ENCODE measurements at regions not wholly inside any gene's neighbourhood (a gene's known extent, or its start where the extent isn't known, plus 50 kb on each side); places are given as distances from the start of the nearest gene placed in this dataset.

GRCh38 chr4:44927399-44928380 lies 201.3 kb upstream of the GNPDA2 start:
- DNase-seq: peak; percentile 21

DNA sequence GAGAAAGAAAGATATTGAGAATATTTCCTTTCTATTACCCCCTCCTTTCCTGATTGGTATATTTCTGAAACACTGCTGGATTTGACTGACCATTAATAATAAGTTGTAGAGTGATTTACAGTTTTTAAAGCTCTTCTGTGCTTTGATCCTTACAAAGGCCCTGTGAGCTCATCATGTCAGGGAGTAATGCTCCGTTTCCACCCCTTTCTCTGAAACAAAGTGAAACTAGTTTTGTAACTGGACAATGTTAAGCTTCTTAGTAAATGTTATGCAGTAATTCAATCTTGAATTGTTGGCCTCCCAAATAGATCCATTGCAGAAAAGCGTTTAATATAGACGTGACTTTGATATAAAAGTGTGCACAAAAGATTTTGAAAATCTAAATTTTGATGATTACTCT lies 190.1 kb upstream of the GNPDA2 start:
- DNase-seq: peak; percentile 4

- DNase-seq: no peak
These were observed 188.4 kb upstream of the GNPDA2 start for GRCh38 chr4:44914748-44915147.

- DNase-seq: no peak
These were observed 187.9 kb upstream of the GNPDA2 start for GRCh38 chr4:44914223-44914622.

DNA sequence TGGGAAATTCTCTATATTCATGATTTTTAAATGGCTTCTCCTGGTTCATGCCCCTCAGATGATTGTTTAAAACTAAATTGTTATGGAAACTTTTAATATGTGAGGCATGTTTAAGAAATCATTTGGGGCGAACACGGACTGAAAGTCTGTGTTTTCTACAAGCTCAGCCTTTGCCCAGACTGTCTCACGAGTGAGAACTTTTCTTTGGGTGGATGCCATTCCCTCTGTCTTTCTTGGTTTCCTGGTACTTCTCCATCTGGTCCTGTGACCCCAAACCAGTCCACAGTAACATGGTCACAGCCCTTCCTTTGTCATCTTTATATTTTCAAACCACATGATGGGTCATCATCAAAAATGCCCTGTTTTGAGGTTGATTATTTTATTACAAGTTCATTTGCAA lies 186.6 kb upstream of the GNPDA2 start:
- no peak for DNase-seq

GRCh38 chr4:44908565-44908964 lies 182.2 kb upstream of the GNPDA2 start:
- no peak for DNase-seq

DNA sequence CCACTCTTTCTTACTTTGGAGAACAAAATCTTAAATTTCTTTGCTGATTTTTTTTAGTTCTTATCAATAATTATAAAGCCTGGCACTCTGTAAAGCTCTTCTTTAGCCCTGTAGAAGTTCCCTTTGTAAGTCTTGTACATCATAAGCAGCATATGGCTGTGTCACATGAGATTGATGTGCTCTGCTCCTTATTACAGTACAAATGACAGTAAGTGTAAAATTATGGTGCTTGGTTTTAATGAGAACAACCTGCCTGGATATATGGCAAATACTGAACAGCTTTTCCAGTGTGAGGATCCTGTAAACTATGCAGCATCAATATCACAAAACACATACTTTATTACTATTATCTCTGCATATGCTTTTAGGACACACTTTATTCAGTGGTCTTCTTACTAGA lies 145.9 kb upstream of the GNPDA2 start:
- no peak for DNase-seq

- DNase-seq: no peak
These were observed 144.8 kb upstream of the GNPDA2 start for GRCh38 chr4:44871133-44871532.

DNA sequence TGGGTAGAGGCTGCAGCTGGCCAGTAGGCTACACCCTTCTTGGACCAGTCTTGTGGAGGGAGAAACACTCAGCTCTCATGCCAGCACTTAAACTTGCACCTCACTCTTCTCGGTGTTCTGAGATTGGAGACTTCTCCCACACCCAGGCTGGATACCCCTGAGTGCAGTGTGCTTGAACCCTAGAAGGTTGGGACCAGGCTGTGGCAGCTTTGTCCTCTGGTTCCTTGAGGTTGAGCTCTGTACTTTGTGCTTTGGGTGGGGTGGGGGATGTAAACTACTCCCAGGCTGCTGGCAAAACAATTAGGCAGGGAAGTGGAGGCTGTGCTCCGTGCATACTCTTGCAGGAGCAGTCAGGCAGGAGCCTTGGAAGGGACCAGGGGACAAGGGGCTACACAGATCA lies 143.6 kb upstream of the GNPDA2 start:
- DNase-seq: no peak

- no peak for DNase-seq
These were observed 143.0 kb upstream of the GNPDA2 start for GRCh38 chr4:44869222-44869882.

DNA sequence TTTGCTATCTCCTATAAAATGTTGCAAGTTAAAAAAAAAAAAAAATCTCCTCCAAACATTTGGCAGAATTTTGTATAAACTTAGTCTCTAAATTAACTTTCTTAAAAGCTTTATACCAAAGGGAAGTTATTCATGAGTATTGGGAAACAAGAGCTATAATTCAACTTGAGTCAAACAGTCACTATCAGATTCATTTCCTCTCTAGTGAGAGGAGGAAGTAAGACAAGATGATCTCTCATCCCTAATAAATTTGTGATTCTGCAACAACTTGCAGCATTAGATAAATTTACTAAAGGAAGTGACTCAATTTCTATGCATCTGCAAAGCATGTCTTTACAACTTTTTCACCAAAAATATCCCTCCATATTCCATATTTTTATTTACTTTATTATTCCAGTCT lies 135.4 kb upstream of the GNPDA2 start:
- DNase-seq: peak; percentile 4

DNA sequence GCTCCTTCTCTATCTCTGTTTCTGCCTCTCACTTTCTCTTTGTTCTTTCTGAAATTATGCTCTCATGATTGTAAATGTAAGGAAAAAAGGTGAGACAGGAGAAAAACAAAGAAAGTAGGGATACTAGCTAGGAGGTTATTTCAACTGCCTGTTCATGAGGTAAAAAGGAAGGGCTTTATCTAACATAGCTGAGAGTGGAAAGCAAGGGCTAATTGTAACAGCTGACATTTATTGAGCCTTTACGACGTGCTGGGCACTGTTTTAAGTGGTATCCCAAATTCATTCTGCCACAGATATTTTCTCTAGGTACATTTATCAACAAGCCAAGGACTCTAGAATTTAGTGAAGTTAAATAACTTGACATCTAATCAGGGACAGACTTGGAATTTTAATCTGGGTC lies 133.1 kb upstream of the GNPDA2 start:
- no peak for DNase-seq

DNA sequence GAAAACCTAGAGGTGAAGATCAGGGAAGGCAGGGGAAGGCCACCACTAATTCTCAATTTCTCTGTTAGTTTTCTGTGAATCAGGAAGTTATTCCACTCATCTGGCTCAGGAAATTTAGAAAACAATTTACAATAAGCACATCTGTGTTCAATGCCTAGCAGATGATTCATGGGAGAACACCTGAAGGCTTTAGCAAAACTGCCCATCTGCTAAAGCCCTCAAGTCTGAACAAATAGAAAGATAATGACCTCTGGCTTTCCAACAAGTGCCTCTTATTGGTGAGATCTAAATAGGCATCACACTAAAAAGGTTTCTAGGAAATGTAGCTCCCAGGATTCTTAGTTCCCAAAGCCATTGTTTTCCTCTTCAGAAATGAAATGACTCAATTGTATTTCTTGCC lies 122.1 kb upstream of the GNPDA2 start:
- no peak for DNase-seq

DNA sequence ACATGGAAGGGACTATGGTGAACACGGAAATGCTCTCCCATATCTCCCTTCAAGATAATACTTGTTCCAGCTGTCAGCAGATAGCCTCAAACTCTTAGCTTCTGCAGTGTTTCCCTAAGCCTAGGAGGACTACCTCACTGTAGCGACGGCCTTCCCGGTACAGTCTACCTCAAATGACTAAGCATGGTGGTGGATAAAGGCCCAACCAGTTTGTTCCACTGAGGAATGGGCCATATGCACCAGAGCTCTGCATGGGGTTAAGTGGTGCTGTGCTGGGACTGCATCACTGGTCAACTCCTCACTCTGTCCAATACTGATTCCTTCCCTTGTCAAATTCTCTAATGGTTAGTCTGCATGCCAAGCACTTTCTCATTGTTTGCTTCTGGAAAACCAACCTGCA lies 119.6 kb upstream of the GNPDA2 start:
- no peak for DNase-seq

DNA sequence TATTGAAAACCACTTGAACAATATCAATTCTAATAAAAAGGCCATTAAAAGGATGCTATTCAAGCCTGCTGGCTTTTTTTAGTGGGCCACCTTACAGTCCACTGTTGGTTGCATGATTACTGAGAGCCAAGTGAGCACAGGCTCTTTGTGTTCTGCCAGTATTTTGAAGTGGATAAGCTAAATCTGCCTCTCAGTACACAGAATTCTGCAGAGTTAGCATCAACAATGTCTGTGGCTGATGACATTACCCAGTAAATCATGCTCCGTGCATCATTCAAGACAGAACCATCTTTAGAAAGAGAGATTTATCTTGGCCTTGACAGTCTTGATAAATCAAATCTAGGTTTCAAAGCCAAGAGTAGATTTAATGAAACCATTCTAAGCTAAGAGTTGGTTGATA lies 119.0 kb upstream of the GNPDA2 start:
- DNase-seq: no peak

DNA sequence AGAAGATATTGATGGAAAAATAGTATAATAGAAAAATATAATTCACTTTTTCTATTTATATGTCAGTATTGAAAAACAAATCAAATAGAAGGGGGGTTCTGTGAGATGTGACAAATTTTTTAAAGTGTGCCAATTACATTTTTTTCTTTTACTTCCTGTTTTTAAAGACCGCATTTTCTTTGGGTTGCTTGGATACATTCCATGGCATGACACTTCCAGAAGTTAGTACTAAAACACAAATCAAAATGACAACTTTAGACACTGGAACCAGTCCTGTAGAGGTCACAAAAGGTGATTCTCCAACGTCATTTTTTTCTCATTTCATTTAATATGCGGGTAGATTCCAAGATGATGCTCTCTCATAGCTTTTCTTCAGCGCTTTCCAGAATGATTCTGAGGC lies 116.2 kb upstream of the GNPDA2 start:
- no peak for DNase-seq

GRCh38 chr4:44817930-44818329 lies 91.6 kb upstream of the GNPDA2 start:
- no peak for DNase-seq

DNA sequence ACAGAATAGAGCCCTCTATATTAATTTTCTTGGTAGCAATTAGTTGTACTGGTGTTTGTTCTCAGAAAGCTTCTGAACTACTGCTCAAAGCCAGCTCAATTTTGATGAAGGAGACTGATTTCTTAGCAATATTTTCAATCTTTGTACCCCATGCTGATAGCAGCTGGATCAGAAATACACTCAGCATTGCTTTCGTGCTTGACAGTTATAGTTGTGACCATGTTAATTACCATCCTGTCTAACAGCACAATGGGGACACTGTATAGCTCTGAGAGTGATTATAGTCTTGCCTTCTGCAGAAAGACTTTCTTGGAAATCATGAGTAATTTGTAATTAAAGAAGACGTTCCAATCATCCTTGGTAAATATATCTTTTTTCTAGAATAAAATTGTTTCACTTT lies 79.7 kb upstream of the GNPDA2 start:
- DNase-seq: no peak

DNA sequence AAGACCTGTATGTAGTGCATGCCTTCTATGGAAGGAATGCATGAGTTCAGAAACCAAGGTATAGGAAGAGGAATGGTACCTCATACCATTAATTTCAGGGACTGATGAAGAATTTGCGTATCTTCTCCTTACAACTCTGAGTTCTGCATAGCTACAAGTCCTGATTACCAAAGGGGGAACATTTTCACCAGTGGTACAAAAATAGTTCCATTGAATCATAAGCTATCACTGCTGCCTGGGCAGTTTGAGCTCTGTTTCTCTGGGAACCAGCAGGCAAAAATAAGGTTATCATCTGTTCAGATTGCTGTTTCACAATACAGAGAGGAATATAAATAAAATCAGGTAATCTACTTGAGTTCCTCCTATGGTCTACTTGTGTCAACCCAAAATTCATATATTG lies 77.9 kb upstream of the GNPDA2 start:
- no peak for DNase-seq

- DNase-seq: no peak
These were observed 75.0 kb upstream of the GNPDA2 start for GRCh38 chr4:44801384-44801783.

DNA sequence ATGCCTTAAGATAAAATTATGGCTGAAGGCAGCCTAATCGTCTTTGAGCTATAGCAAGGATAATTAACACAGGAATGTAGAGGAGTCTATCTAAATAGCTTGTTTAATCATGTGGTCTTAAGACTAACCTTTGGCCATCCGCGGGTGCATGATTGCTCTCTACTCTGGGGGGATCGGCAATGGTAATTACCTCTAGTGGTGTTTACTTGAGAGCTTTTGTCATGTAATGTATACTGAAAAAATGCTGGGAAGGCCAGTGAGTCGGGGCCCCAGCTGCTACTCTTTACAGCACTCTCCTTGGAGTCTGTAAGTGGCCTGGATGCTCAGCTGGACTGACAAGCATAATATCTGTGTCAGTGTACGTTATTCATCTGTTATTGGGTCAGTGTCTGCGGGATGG lies 65.5 kb upstream of the GNPDA2 start:
- no peak for DNase-seq

- no peak for DNase-seq
These were observed 50.8 kb upstream of the GNPDA2 start for GRCh38 chr4:44777115-44777514.

Data from fibroblast of upper back skin (primary cell).